WTC11 (cell line): ENCODE measurements at regions not wholly inside any gene's neighbourhood (a gene's known extent, or its start where the extent isn't known, plus 50 kb on each side); places are given as distances from the start of the nearest gene placed in this dataset.

ENCODE experiments used
- ATAC-seq: fragments of 200-7000 bp; cut with Tn5 transposase; 2 replicates; pipeline ENCODE4 v1.10.0; 2021; ENCODE audit warnings: mild to moderate bottlenecking, moderate library complexity
- CTCF ChIA-PET: fragments of 300-600 bp; sonication (Branson Sonifier 250); formaldehyde crosslinking; loops from one replicate; lab custom pipeline; 2021; ENCODE audit warnings: antibody characterized with exemption; lab: Charles Lee
- POLR2A ChIA-PET: fragments of 350-600 bp; sonication (Branson Sonifier 250); formaldehyde crosslinking; loops from one replicate; lab custom pipeline; 2021; ENCODE audit warnings: antibody characterized with exemption; lab: Charles Lee
- DNase-seq: peaks from one replicate; pipeline ENCODE4 v3.0.0; 2021; ENCODE audit warnings: low spot score
- H3K27ac Mint-ChIP-seq: 2 replicates; pipeline ENCODE4 v1.8.0; 2021; ENCODE audit warnings: mixed read lengths
- H3K27me3 Mint-ChIP-seq: 2 replicates; pipeline ENCODE4 v1.8.0; 2021; ENCODE audit warnings: low read depth, mild to moderate bottlenecking, moderate library complexity, mixed read lengths
- H3K36me3 Mint-ChIP-seq: 2 replicates; pipeline ENCODE4 v1.8.0; 2021; ENCODE audit warnings: mixed read lengths
- H3K4me1 Mint-ChIP-seq: 2 replicates; pipeline ENCODE4 v1.8.0; 2022; ENCODE audit warnings: mixed read lengths
- H3K4me3 Mint-ChIP-seq: 2 replicates; pipeline ENCODE4 v1.8.0; 2021; ENCODE audit warnings: mild to moderate bottlenecking, moderate library complexity, mixed read lengths
- H3K9me3 Mint-ChIP-seq: 2 replicates; pipeline ENCODE4 v1.8.0; 2021; ENCODE audit warnings: mixed read lengths
- ARID4B ChIP-seq: sonication (generic); formaldehyde crosslinking; IDR thresholded peaks from 2 replicates; pipeline ENCODE4 v1.8.0; 2023; ENCODE audit warnings: missing genetic modification reagents, mild to moderate bottlenecking, borderline replicate concordance
- CREB1 ChIP-seq: sonication (generic); formaldehyde crosslinking; IDR thresholded peaks from 2 replicates; pipeline ENCODE4 v1.8.0; 2023; ENCODE audit warnings: mild to moderate bottlenecking, missing genetic modification reagents
- CTCF ChIP-seq: fragments of 200-600 bp; IDR thresholded peaks from 2 replicates; pipeline ENCODE4 v1.8.0; 2022; ENCODE audit warnings: antibody characterized with exemption
- E2F4 ChIP-seq: sonication (generic); formaldehyde crosslinking; IDR thresholded peaks from 2 replicates; pipeline ENCODE4 v1.8.1; 2022; ENCODE audit warnings: low read depth, mild to moderate bottlenecking, moderate library complexity, missing genetic modification reagents, borderline replicate concordance
- ERG ChIP-seq: fragments of 250-450 bp; sonication (Bioruptor Pico); IDR thresholded peaks from 2 replicates; pipeline ENCODE4 v1.8.0; 2021; ENCODE audit warnings: mild to moderate bottlenecking
- FOXP1 ChIP-seq: sonication (generic); formaldehyde crosslinking; IDR thresholded peaks from 2 replicates; pipeline ENCODE4 v1.8.0; 2022; ENCODE audit warnings: missing genetic modification reagents, mild to moderate bottlenecking, moderate library complexity, borderline replicate concordance
- GABPB1 ChIP-seq: sonication (generic); formaldehyde crosslinking; IDR thresholded peaks from 2 replicates; pipeline ENCODE4 v1.8.1; 2023; ENCODE audit warnings: mild to moderate bottlenecking, missing genetic modification reagents
- GTF2I ChIP-seq: fragments of 250-450 bp; sonication (Bioruptor Pico); conservative IDR thresholded peaks from 2 replicates; pipeline ENCODE4 v1.4.0; 2021; ENCODE audit warnings: mild to moderate bottlenecking
- IRF1 ChIP-seq: sonication (generic); formaldehyde crosslinking; IDR thresholded peaks from 2 replicates; pipeline ENCODE4 v1.8.0; 2023; ENCODE audit warnings: missing genetic modification reagents
- MAX ChIP-seq: sonication (generic); formaldehyde crosslinking; IDR thresholded peaks from 2 replicates; pipeline ENCODE4 v1.8.0; 2022; ENCODE audit warnings: mild to moderate bottlenecking, missing genetic modification reagents
- MLX ChIP-seq: sonication (generic); formaldehyde crosslinking; IDR thresholded peaks from 2 replicates; pipeline ENCODE4 v1.8.1; 2023; ENCODE audit warnings: mild to moderate bottlenecking, missing genetic modification reagents, moderate library complexity
- MXD4 ChIP-seq: fragments of 250-450 bp; sonication (Bioruptor Pico); IDR thresholded peaks from 2 replicates; pipeline ENCODE4 v1.8.0; 2021; ENCODE audit warnings: mild to moderate bottlenecking, moderate library complexity, borderline replicate concordance
- USF1 ChIP-seq: sonication (generic); formaldehyde crosslinking; IDR thresholded peaks from 2 replicates; pipeline ENCODE4 v1.8.0; 2022; ENCODE audit warnings: mild to moderate bottlenecking, missing genetic modification reagents
- USF2 ChIP-seq: sonication (generic); formaldehyde crosslinking; IDR thresholded peaks from 2 replicates; pipeline ENCODE4 v1.8.1; 2023; ENCODE audit warnings: mild to moderate bottlenecking, missing genetic modification reagents, moderate library complexity
- ZNF138 ChIP-seq: sonication (generic); formaldehyde crosslinking; conservative IDR thresholded peaks from 2 replicates; pipeline ENCODE4 v1.8.1; 2022; ENCODE audit warnings: mild to moderate bottlenecking, moderate library complexity, missing genetic modification reagents
- ZNF232 ChIP-seq: sonication (generic); formaldehyde crosslinking; IDR thresholded peaks from 2 replicates; pipeline ENCODE4 v1.8.0; 2022; ENCODE audit warnings: mild to moderate bottlenecking, missing genetic modification reagents
- ZNF263 ChIP-seq: sonication (generic); formaldehyde crosslinking; IDR thresholded peaks from 2 replicates; pipeline ENCODE4 v1.8.1; 2022; ENCODE audit warnings: low read depth, mild to moderate bottlenecking, moderate library complexity, missing genetic modification reagents
- ZNF317 ChIP-seq: sonication (generic); formaldehyde crosslinking; IDR thresholded peaks from 2 replicates; pipeline ENCODE4 v1.8.1; 2023; ENCODE audit warnings: low read depth, mild to moderate bottlenecking, moderate library complexity, missing genetic modification reagents, borderline replicate concordance
- ZNF416 ChIP-seq: fragments of 250-450 bp; sonication (Bioruptor Pico); IDR thresholded peaks from 2 replicates; pipeline ENCODE4 v1.9.0; 2021; ENCODE audit warnings: mild to moderate bottlenecking, inconsistent platforms

GRCh38 chr7:110144599-110144998 lies 946.3 kb upstream of the LRRN3 start (continued):
- no peak for TF ChIP-seq ARID4B (CRISPR knock-in tag)
- no peak for TF ChIP-seq ZNF416 (CRISPR knock-in tag)
- no peak for TF ChIP-seq GTF2I
- no peak for TF ChIP-seq GABPB1
- TF ChIP-seq, all 79 proteins: peak for 0

- POLR2A ChIA-PET = interaction anchor here (1.1 kb wide), 1 partner anchor 11 kb away, joined by 4 read pairs; no protein-coding TSS in a partner anchor
- Mint-ChIP-seq H3K27me3 (no peaks in the 10 kb centered on the region), H3K4me1 (no peaks in the 10 kb centered on the region), H3K36me3 (peaks cover 11% of the 10 kb centered on the region), H3K27ac (no peak overlapping the region)
- CTCF ChIA-PET = no interaction called here
- ATAC-seq = no peak
- no peak for DNase-seq
- TF ChIP-seq USF2 = no peak
- TF ChIP-seq CREB1 (CRISPR knock-in tag) = no peak
- no peak for TF ChIP-seq ZNF263
- no peak for TF ChIP-seq ZNF138 (CRISPR knock-in tag)
- no peak for TF ChIP-seq GTF2I
- no peak for TF ChIP-seq IRF1
- TF ChIP-seq MLX (CRISPR knock-in tag) = no peak
- no peak for TF ChIP-seq MXD4 (CRISPR knock-in tag)
- TF ChIP-seq ERG (CRISPR knock-in tag) = no peak
- TF ChIP-seq CTCF = no peak
- no peak for TF ChIP-seq FOXP1 (CRISPR knock-in tag)
- TF ChIP-seq MAX (CRISPR knock-in tag) = no peak
- no peak for TF ChIP-seq USF1 (CRISPR knock-in tag)
- no peak for TF ChIP-seq ZNF317 (CRISPR knock-in tag)
- TF ChIP-seq E2F4 (CRISPR knock-in tag) = no peak
- TF ChIP-seq GABPB1 = no peak
- TF ChIP-seq ZNF232 (CRISPR knock-in tag) = no peak
- TF ChIP-seq, all 79 proteins: peak for 0
- Mint-ChIP-seq H3K9me3 (peaks cover 29% of the 10 kb centered on the region), H3K4me3 (no peak overlapping the region)
Measured at GRCh38 chr7:110148054-110148453, 942.9 kb upstream of the LRRN3 start.
